T-helper 2 cell (primary cell): ENCODE measurements at regions not wholly inside any gene's neighbourhood (a gene's known extent, or its start where the extent isn't known, plus 50 kb on each side); places are given as distances from the start of the nearest gene placed in this dataset.
"Not testable (repeated sequence)": the region's sequence is repeated elsewhere in the genome, so short reads cannot be mapped to it uniquely, and the experiment has no call there.

Source experiments
- DNase-seq, 5 experiments: peaks; one replicate each; pipeline versions ENCODE4 v3.0.0 to v3.0.0-alpha.2; 2012 to 2022

GRCh38 chr7:45268013-45268412 is 110.4 kb downstream of the RAMP3 start:
- no peak for DNase-seq

DNA sequence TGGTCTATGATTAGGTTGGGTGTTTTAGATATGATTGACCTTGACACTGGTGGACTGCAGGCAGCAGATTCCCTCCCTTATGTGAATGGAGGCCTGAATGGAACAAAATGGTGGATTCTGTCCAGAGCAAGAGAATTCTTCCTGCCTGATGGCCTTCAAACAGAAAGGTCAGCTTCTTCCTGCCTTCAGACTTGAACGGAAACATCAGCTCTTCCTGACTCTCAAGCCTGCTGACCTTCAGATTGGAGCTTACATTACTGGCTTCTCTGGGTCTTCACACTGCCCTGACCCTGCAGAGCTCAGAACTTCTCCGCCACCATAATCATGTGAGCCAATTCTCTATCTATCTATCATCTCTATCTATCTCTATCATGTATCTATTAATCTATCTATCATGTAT is 111.6 kb downstream of the RAMP3 start:
- DNase-seq = no peak

GRCh38 chr7:45278763-45279398 is 121.3 kb downstream of the RAMP3 start:
- DNase-seq = no peak

DNA sequence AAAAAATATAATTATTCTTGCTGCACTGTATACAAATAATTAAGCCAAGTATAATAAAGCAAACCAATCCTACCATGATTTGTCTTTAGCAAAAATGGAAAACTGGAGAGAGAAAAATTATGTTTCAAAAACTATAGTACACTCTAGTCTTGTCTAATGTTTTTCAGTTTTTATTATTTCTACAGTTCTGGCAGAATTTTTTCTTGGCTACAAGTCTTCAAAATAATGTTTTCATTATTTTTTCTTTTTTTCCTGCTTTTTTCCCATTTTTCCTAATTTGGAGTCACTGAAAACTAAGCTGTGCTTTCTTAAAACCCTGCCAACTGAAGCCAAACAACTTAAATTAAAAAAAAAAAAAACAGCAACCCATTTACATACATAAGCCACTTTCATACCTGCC is 132.0 kb downstream of the RAMP3 start:
- not testable (repeated sequence) for DNase-seq

GRCh38 chr7:45290880-45291279 is 133.3 kb downstream of the RAMP3 start:
- DNase-seq = no peak

- DNase-seq = no peak
Observed at GRCh38 chr7:45292481-45292880, 134.9 kb downstream of the RAMP3 start.

DNA sequence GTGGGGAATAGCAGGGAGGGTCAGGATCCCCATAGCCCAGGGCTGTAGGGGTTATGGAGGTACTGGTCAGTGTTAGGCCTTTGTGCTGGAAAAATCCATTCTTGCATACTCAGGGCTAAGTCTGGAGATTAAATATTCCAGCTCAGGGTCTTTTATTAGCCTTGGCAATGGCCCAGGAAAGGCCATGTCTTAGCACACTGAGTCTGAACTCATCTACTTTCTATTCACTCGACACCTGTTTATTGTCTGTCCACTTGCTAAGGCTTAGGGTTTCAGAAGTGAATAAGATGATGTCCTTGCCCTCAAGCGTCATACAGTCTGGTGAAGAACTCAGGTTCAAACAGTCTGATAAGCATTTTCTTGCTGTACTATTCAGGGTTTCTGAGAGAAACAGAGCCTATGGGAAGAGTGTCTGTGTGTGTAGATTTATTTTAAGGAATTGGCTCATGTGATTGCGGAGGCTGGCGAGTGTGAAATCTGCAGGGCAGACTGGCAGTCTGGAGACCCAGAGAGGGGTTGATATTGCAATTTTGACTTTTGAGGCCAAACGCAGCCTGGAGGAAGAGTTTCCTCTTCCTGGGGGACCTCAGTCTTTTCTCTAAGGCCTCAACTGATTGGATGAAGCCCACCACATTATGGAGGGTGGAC is 135.8 kb downstream of the RAMP3 start:
- DNase-seq = no peak

GRCh38 chr7:45294559-45294958 is 137.0 kb downstream of the RAMP3 start:
- DNase-seq = no peak

GRCh38 chr7:45295222-45295621 is 137.6 kb downstream of the RAMP3 start:
- DNase-seq = no peak

DNA sequence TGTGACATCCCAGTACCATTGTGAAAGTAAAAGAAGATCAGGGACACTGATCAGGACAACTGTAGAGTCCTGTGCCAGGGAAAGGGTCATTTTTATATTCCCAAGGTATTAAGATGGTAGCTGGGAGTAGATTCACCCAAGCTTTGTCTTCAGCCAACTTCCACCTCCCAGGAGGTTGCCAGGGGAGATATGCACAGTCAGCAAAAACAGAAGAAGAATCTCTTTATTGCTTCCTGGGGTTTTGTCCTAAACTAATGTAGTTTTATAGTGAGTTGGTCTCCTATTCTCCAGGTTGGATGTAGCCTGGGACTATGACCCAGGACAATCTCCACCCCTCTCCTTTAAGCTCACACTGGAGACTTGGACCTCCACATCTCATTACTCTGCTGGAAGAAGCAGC is 139.2 kb downstream of the RAMP3 start:
- no peak for DNase-seq

GRCh38 chr7:45306752-45307305 is 149.2 kb downstream of the RAMP3 start:
- no peak for DNase-seq

DNA sequence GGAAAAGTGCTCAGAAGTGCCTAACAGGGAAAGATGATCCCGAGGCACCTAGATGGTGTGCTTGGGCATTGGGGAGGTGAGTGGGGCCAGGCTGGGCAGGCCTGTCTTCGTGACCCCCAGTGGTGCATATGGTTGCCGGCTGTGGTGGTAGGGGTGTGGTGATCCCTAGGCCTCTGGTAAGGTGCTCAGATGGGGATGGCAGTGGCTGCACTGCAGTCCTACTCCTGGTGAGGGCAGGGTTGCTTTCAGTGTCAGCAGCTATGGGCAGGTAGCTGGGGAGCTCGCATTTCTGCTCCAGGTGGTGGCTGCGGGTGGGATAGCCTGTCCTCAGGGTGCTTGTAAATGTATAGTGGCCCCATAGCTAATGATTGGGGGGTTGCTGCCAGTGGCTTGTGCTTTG is 154.0 kb downstream of the RAMP3 start:
- DNase-seq = no peak

- DNase-seq = not testable (repeated sequence)
Observed at GRCh38 chr7:45315512-45315911, 157.9 kb downstream of the RAMP3 start.

GRCh38 chr7:45324683-45325237 is 167.2 kb downstream of the RAMP3 start:
- no peak for DNase-seq

- DNase-seq = peak in 1 of 5 experiments; percentile 3
Observed at GRCh38 chr7:45325378-45325777, 167.8 kb downstream of the RAMP3 start.

- no peak for DNase-seq
Observed at GRCh38 chr7:45328403-45328981, 170.9 kb downstream of the RAMP3 start.

DNA sequence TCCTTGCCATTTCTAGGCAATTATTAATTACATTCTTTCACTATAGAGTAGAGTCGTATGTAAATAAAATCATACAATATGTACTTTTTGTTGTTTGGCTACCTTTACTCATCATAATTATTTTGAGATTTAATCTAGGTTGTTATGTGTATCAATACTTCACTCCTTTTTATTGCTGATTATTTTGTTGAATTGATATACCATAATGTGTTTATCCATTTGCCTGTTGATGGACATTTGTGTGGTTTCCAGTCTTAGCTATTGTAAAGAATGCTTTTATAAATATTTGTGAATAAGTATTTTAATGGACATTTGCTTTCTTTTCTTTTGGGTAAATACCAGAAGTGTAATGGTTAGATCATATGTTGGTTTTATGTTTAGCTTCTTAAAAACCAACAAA is 174.0 kb downstream of the RAMP3 start:
- DNase-seq = no peak

DNA sequence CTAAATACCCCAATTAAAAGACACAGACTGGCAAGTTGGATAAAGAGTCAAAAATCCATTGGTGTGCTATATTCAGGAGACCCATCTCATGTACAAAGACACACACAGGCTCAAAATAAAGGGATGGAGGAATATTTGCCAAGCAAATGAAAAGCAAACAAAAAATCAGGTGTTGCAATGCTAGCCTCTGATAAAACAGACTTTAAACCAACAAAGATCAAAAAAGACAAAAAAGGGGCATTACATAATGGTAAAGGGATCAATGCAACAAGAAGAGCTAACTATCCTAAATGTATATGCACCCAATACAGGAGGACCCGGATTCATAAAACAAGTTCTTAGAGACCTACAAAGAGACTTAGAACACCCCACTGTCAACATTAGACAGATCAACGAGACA is 177.4 kb downstream of the RAMP3 start:
- DNase-seq = not testable (repeated sequence)

GRCh38 chr7:45342236-45342635 is 184.6 kb downstream of the RAMP3 start:
- DNase-seq = peak in 1 of 5 experiments; percentile 62

DNA sequence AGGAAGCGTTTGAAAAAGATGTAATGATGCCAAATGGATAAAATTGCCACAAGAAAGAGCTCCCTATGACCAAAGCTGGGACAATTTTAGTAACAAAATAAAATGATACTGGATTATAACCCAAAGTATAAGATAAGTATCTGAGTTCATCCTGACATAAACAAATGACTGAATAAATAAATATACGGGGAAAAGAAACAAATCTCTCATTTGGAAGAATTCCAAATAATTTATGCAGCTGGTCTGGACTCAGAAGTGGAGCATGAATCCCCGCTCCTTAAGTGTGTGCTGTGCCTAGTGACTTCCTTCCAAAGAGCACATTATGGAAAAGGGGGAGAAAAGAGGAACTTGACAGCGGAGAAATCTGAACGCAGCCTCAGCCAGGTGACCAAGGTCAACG is 186.2 kb downstream of the RAMP3 start:
- DNase-seq = no peak

- DNase-seq = no peak
Observed at GRCh38 chr7:45347804-45348203, 190.2 kb downstream of the RAMP3 start.

DNA sequence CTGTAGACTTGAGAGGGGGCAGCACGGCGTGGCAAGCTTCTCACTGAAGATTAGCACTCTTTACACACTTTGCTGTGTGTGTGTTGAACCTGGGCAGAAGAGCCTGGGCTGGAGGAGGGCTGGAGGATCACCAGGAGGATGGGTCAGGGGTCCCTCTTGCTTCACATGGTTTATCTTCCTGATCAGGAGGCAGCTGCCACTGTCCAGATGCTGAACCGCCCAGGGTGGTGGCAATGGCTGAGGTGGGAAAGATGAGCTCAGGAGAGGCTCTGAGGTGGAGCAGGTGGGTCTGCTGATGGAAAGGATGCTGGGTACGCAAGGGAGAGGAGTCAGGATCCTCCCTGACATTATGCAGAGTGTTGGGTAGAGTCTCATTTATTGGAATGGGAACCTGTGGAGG is 191.5 kb downstream of the RAMP3 start:
- DNase-seq = no peak

GRCh38 chr7:45350896-45351295 is 193.3 kb downstream of the RAMP3 start:
- DNase-seq = no peak

- no peak for DNase-seq
Observed at GRCh38 chr7:45358287-45358686, 200.7 kb downstream of the RAMP3 start.
